ENCODE measurements at regions not wholly inside any gene's neighbourhood (a gene's known extent, or its start where the extent isn't known, plus 50 kb on each side); places are given as distances from the start of the nearest gene placed in this dataset.

GRCh38 chr10:80739963-80740715 is 202.4 kb downstream of the SH2D4B start:
- H3K4me3 ChIP-seq (ENCODE audit: low read depth, low read length) = no peak overlapping the region
- no peak for TF ChIP-seq CTCF (IDR thresholded peaks at IDR 0.05; ENCODE audit: insufficient read depth, low read length)
- DNase-seq (ENCODE audit: low read depth) = no peak

- DNase-seq (ENCODE audit: low read depth) = no peak
- no peak overlapping the region for H3K4me3 ChIP-seq (ENCODE audit: low read depth, low read length)
- no peak for TF ChIP-seq CTCF (IDR thresholded peaks at IDR 0.05; ENCODE audit: insufficient read depth, low read length)
Observed at GRCh38 chr10:80741278-80741677, 203.6 kb downstream of the SH2D4B start.

GRCh38 chr10:80750268-80750667 is 212.6 kb downstream of the SH2D4B start:
- no peak for TF ChIP-seq CTCF (IDR thresholded peaks at IDR 0.05; ENCODE audit: insufficient read depth, low read length)
- DNase-seq (ENCODE audit: low read depth) = no peak
- H3K4me3 ChIP-seq (ENCODE audit: low read depth, low read length) = no peak overlapping the region

- no peak overlapping the region for H3K4me3 ChIP-seq (ENCODE audit: low read depth, low read length)
- no peak for TF ChIP-seq CTCF (IDR thresholded peaks at IDR 0.05; ENCODE audit: insufficient read depth, low read length)
- no peak for DNase-seq (ENCODE audit: low read depth)
Observed at GRCh38 chr10:80751940-80752339, 214.2 kb downstream of the SH2D4B start.

GRCh38 chr10:80753612-80754011 is 215.9 kb downstream of the SH2D4B start:
- TF ChIP-seq CTCF (IDR thresholded peaks at IDR 0.05; ENCODE audit: insufficient read depth, low read length) = no peak
- no peak for DNase-seq (ENCODE audit: low read depth)
- no peak overlapping the region for H3K4me3 ChIP-seq (ENCODE audit: low read depth, low read length)

GRCh38 chr10:80755893-80756292 is 218.2 kb downstream of the SH2D4B start:
- DNase-seq (ENCODE audit: low read depth) = no peak
- H3K4me3 ChIP-seq (ENCODE audit: low read depth, low read length) = no peak overlapping the region
- no peak for TF ChIP-seq CTCF (IDR thresholded peaks at IDR 0.05; ENCODE audit: insufficient read depth, low read length)

GRCh38 chr10:80759693-80760092 is 222.0 kb downstream of the SH2D4B start:
- no peak overlapping the region for H3K4me3 ChIP-seq (ENCODE audit: low read depth, low read length)
- DNase-seq (ENCODE audit: low read depth) = no peak
- TF ChIP-seq CTCF (IDR thresholded peaks at IDR 0.05; ENCODE audit: insufficient read depth, low read length) = no peak
